PC-9 (cell line): ENCODE measurements at regions not wholly inside any gene's neighbourhood (a gene's known extent, or its start where the extent isn't known, plus 50 kb on each side); places are given as distances from the start of the nearest gene placed in this dataset.

Experiments
- EZH2 ChIP-seq: fragments of 200-600 bp; sonication (generic); IDR thresholded peaks from 2 replicates; pipeline ENCODE4 v1.8.0; 2017; ENCODE audit warnings: antibody characterized with exemption, low read depth
- TF ChIP-seq, protein P1 (sequence below): fragments of 200-600 bp; sonication (generic); conservative IDR thresholded peaks from 2 replicates; pipeline ENCODE4 v1.6.1; 2017; ENCODE audit warnings: mixed run types, antibody characterized with exemption, mild to moderate bottlenecking, moderate library complexity

DNA sequence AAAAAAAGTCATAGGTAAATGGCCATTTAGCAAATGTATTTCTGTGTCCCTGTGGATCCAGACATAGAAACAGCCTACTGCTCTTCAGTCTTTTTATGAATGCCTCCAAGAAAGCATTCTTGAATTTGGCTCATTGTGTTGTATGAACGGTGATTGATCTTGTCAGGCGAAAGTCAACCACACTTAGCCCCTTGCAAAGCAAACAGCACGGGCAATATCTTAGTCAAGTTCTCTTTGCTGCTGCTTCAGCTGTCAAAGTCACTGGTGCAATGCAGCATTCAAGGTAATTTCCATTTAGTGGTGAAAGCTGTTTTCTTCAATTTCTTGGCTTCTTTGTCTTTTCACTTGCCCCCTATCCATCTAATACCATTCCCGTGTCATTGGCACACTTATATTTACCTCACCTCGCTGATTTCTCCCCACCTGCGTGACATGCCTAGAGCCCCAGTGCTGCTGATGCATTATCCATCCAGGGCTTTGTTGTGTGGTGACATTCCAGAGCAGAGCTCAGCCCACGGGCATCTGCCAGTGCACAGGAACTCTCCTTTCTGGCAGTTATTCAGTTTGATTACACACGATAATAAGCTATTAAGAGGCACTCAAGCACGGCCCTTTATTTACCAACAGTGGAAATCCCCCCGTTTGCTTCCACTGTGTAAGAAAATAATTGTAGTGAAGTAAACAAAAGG is 362.3 kb upstream of the NOVA1 start:
- TF ChIP-seq EZH2, result no peak
- TF ChIP-seq, protein P1, sequence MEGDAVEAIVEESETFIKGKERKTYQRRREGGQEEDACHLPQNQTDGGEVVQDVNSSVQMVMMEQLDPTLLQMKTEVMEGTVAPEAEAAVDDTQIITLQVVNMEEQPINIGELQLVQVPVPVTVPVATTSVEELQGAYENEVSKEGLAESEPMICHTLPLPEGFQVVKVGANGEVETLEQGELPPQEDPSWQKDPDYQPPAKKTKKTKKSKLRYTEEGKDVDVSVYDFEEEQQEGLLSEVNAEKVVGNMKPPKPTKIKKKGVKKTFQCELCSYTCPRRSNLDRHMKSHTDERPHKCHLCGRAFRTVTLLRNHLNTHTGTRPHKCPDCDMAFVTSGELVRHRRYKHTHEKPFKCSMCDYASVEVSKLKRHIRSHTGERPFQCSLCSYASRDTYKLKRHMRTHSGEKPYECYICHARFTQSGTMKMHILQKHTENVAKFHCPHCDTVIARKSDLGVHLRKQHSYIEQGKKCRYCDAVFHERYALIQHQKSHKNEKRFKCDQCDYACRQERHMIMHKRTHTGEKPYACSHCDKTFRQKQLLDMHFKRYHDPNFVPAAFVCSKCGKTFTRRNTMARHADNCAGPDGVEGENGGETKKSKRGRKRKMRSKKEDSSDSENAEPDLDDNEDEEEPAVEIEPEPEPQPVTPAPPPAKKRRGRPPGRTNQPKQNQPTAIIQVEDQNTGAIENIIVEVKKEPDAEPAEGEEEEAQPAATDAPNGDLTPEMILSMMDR, result no peak
